VCaP (cell line): ENCODE measurements at regions not wholly inside any gene's neighbourhood (a gene's known extent, or its start where the extent isn't known, plus 50 kb on each side); places are given as distances from the start of the nearest gene placed in this dataset.

Source experiments
- H3K27ac ChIP-seq: fragments of 450-650 bp; 2 replicates; pipeline ENCODE4 v1.5.1; 2017
- CTCF ChIP-seq: fragments of 450-650 bp; conservative IDR thresholded peaks from 2 replicates; pipeline ENCODE4 v1.5.1; 2017; ENCODE audit warnings: mild to moderate bottlenecking, moderate library complexity

GRCh38 chr9:89249001-89249400, 62.0 kb upstream of the CKS2 start:
- no peak overlapping the region for H3K27ac ChIP-seq
- no peak for TF ChIP-seq CTCF

- TF ChIP-seq CTCF, result no peak
- no peak overlapping the region for H3K27ac ChIP-seq
Observed at GRCh38 chr9:89252651-89253267, 58.2 kb upstream of the CKS2 start.

- H3K27ac ChIP-seq, result no peak overlapping the region
- no peak for TF ChIP-seq CTCF
Observed at GRCh38 chr9:89254058-89254772, 56.8 kb upstream of the CKS2 start.

- no peak for TF ChIP-seq CTCF
- H3K27ac ChIP-seq, result no peak overlapping the region
Observed at GRCh38 chr9:89254773-89255125, 56.2 kb upstream of the CKS2 start.

- no peak overlapping the region for H3K27ac ChIP-seq
- TF ChIP-seq CTCF, result no peak
Observed at GRCh38 chr9:89256225-89256624, 54.8 kb upstream of the CKS2 start.

- no peak for TF ChIP-seq CTCF
- H3K27ac ChIP-seq, result no peak overlapping the region
Observed at GRCh38 chr9:89256642-89257041, 54.4 kb upstream of the CKS2 start.

- H3K27ac ChIP-seq, result no peak overlapping the region
- TF ChIP-seq CTCF, result no peak
Observed at GRCh38 chr9:89260525-89260924, 50.5 kb upstream of the CKS2 start.
